Stimulated activated CD4-positive, alpha-beta T cell treated with anti-CD3 and anti-CD28 coated beads, Interleukin-12 subunit alpha, Interleukin-12 subunit beta, amount 100 ng/mL, for 4 hours (primary cell): ENCODE measurements at regions not wholly inside any gene's neighbourhood (a gene's known extent, or its start where the extent isn't known, plus 50 kb on each side); places are given as distances from the start of the nearest gene placed in this dataset.

Experiments
- DNase-seq: peaks from one replicate; pipeline ENCODE4 v3.0.0-alpha.2; 2020

- DNase-seq, result no peak
Observed at GRCh38 chr1:25080294-25081209, 150.5 kb upstream of the RUNX3 start.

GRCh38 chr1:25079048-25079447 is 149.0 kb upstream of the RUNX3 start:
- no peak for DNase-seq

GRCh38 chr1:25074351-25075227 is 144.5 kb upstream of the RUNX3 start:
- DNase-seq, result no peak

- no peak for DNase-seq
Observed at GRCh38 chr1:25073640-25074270, 143.7 kb upstream of the RUNX3 start.

GRCh38 chr1:25072461-25072860 is 142.4 kb upstream of the RUNX3 start:
- no peak for DNase-seq

GRCh38 chr1:25068829-25069228 is 138.8 kb upstream of the RUNX3 start:
- peak; percentile 11 for DNase-seq

- no peak for DNase-seq
Observed at GRCh38 chr1:25068316-25068715, 138.2 kb upstream of the RUNX3 start.

GRCh38 chr1:25067518-25068251 is 137.6 kb upstream of the RUNX3 start:
- DNase-seq, result no peak

- DNase-seq, result no peak
Observed at GRCh38 chr1:25066731-25067517, 136.8 kb upstream of the RUNX3 start.

- no peak for DNase-seq
Observed at GRCh38 chr1:25066256-25066655, 136.2 kb upstream of the RUNX3 start.

GRCh38 chr1:25065795-25066238 is 135.7 kb upstream of the RUNX3 start:
- no peak for DNase-seq

GRCh38 chr1:25065321-25065721 is 135.2 kb upstream of the RUNX3 start:
- DNase-seq, result no peak

- peak; percentile 6 for DNase-seq
Observed at GRCh38 chr1:25064465-25065240, 134.6 kb upstream of the RUNX3 start.

GRCh38 chr1:25063591-25064416 is 133.7 kb upstream of the RUNX3 start:
- DNase-seq, result no peak

GRCh38 chr1:25062621-25063255 is 132.7 kb upstream of the RUNX3 start:
- no peak for DNase-seq

GRCh38 chr1:25061261-25061995 is 131.4 kb upstream of the RUNX3 start:
- DNase-seq, result no peak

GRCh38 chr1:25057188-25057587 is 127.1 kb upstream of the RUNX3 start:
- DNase-seq, result no peak

GRCh38 chr1:25056536-25056935 is 126.5 kb upstream of the RUNX3 start:
- no peak for DNase-seq

- DNase-seq, result no peak
Observed at GRCh38 chr1:25055961-25056360, 125.9 kb upstream of the RUNX3 start.
